Vagina (tissue), 2 donors: ENCODE measurements at regions not wholly inside any gene's neighbourhood (a gene's known extent, or its start where the extent isn't known, plus 50 kb on each side); places are given as distances from the start of the nearest gene placed in this dataset.

Source experiments
- DNase-seq, 2 donors: peaks; one replicate each; pipeline ENCODE4 v3.0.0-alpha.2; 2017; ENCODE audit errors: extremely low spot score in 2 of 2
- H3K27ac ChIP-seq: fragments of 200-600 bp; sonication (generic); one replicate; pipeline ENCODE4 v1.5.1; 2019
- H3K27me3 ChIP-seq: fragments of 200-600 bp; sonication (generic); one replicate; pipeline ENCODE4 v1.5.1; 2019
- H3K36me3 ChIP-seq, 2 donors: fragments of 200-600 bp; sonication (generic); one replicate each; pipeline ENCODE4 v1.5.1; 2017 to 2019
- H3K4me1 ChIP-seq: fragments of 200-600 bp; sonication (generic); one replicate; pipeline ENCODE4 v1.5.1; 2019
- H3K4me3 ChIP-seq, 2 donors: fragments of 200-600 bp; sonication (generic); 1 replicate in 1 of 2; 2 replicates in 1 of 2; pipeline ENCODE4 v1.5.1; 2016 to 2019
- H3K9me3 ChIP-seq: fragments of 200-600 bp; sonication (generic); one replicate; pipeline ENCODE4 v1.5.1; 2019
- POLR2A ChIP-seq, 2 donors: fragments of 450-650 bp; IDR thresholded peaks; one replicate each; pipeline ENCODE4 v1.6.1; 2017; ENCODE audit warnings: antibody characterized with exemption in 2 of 2, mild to moderate bottlenecking in 2 of 2, moderate library complexity in 2 of 2
- POLR2AphosphoS5 ChIP-seq, 2 donors: sonication (generic); formaldehyde crosslinking; IDR thresholded peaks; one replicate each; pipeline ENCODE4 v1.9.0; 2017; ENCODE audit warnings: antibody characterized with exemption in 2 of 2, mild to moderate bottlenecking in 2 of 2, low read depth in 1 of 2; ENCODE audit not compliant: insufficient read depth in 1 of 2
- intact Hi-C: fragments of 100-400 bp; cut with DNase I; formaldehyde crosslinking; loops from one replicate; pipeline ENCODE4 v1.15.1; 2023
- TF ChIP-seq, protein P1 (sequence below), 3 experiments: fragments of 450-650 bp in 2 of 3; fragments of 200-600 bp in 1 of 3; sonication (generic) in 1 of 3; IDR thresholded peaks; one replicate each; pipeline ENCODE4 v1.5.1; 2017 to 2019; ENCODE audit warnings: antibody characterized with exemption in 3 of 3, mild to moderate bottlenecking in 2 of 3, moderate library complexity in 2 of 3

DNA sequence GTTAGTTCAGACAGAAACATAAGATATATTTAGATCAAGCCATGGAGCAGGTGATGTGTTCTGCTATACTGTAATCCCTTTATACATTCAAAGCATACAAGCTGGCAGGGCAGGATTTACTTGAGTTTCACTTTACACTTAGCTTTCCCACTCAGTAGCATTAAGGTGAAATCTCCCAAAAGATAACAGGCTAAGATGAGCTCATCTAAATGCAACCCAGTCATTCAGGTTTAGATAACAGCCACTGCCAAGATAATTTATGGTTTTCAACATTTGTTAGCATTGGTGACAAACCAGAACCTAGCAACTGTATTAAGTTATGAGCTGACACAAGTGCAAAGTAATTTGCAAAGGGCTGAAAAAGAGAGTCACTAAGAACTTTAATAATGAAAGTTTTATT, 925.1 kb upstream of the ATXN7L3B start:
- Histone ChIP-seq H3K36me3 (no peaks in the 10 kb centered on the region), H3K27me3 (no peaks in the 10 kb centered on the region), H3K27ac (no peak overlapping the region), H3K9me3 (no peaks in the 10 kb centered on the region), H3K4me3 (no peak overlapping the region), H3K4me1 (no peaks in the 10 kb centered on the region)
- no peak for TF ChIP-seq POLR2A (IDR thresholded peaks at IDR 0.05)
- TF ChIP-seq, protein P1, sequence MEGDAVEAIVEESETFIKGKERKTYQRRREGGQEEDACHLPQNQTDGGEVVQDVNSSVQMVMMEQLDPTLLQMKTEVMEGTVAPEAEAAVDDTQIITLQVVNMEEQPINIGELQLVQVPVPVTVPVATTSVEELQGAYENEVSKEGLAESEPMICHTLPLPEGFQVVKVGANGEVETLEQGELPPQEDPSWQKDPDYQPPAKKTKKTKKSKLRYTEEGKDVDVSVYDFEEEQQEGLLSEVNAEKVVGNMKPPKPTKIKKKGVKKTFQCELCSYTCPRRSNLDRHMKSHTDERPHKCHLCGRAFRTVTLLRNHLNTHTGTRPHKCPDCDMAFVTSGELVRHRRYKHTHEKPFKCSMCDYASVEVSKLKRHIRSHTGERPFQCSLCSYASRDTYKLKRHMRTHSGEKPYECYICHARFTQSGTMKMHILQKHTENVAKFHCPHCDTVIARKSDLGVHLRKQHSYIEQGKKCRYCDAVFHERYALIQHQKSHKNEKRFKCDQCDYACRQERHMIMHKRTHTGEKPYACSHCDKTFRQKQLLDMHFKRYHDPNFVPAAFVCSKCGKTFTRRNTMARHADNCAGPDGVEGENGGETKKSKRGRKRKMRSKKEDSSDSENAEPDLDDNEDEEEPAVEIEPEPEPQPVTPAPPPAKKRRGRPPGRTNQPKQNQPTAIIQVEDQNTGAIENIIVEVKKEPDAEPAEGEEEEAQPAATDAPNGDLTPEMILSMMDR (IDR thresholded peaks at IDR 0.05) = no peak
- no peak for TF ChIP-seq POLR2AphosphoS5 (IDR thresholded peaks at IDR 0.05; ENCODE audit: insufficient read depth in 1 of 2, low read depth in 1 of 2)
- intact Hi-C loops = no loop called here
- DNase-seq = no peak

DNA sequence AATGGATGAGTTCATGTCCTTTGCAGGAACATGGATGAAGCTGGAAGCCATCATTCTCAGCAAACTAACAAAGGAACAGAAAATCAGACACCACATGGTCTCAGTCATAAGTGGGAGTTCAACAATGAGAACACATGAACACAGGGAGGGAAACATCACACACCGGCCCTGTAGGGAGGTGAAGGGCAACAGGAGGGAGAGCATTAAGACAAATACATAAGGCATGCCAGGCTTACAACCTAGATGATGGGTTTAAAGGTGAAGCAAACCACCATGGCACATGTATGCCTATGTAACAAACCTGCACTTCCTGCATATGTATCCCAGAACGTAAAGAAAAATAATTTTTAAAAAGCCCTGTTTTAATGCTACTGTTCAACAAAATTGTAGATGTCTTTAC, 914.2 kb upstream of the ATXN7L3B start:
- Histone ChIP-seq H3K27me3 (no peaks in the 10 kb centered on the region), H3K4me1 (no peaks in the 10 kb centered on the region), H3K27ac (no peak overlapping the region), H3K4me3 (no peak overlapping the region), H3K9me3 (no peaks in the 10 kb centered on the region), H3K36me3 (no peaks in the 10 kb centered on the region)
- no peak for DNase-seq
- intact Hi-C loops = no loop called here
- TF ChIP-seq, protein P1 (IDR thresholded peaks at IDR 0.05) = no peak
- TF ChIP-seq POLR2A (IDR thresholded peaks at IDR 0.05) = no peak
- TF ChIP-seq POLR2AphosphoS5 (IDR thresholded peaks at IDR 0.05; ENCODE audit: insufficient read depth in 1 of 2, low read depth in 1 of 2) = no peak

GRCh38 chr12:73625226-73625625, 912.4 kb upstream of the ATXN7L3B start:
- no peak for DNase-seq
- intact Hi-C loops = no loop called here
- TF ChIP-seq POLR2AphosphoS5 (IDR thresholded peaks at IDR 0.05; ENCODE audit: insufficient read depth in 1 of 2, low read depth in 1 of 2) (no peak), POLR2A (IDR thresholded peaks at IDR 0.05) (no peak)
- TF ChIP-seq, protein P1 (IDR thresholded peaks at IDR 0.05) = no peak

GRCh38 chr12:73629171-73629570, 908.5 kb upstream of the ATXN7L3B start:
- TF ChIP-seq POLR2AphosphoS5 (IDR thresholded peaks at IDR 0.05; ENCODE audit: insufficient read depth in 1 of 2, low read depth in 1 of 2) = no peak
- TF ChIP-seq POLR2A (IDR thresholded peaks at IDR 0.05) = no peak
- TF ChIP-seq, protein P1 (IDR thresholded peaks at IDR 0.05) = no peak

More at GRCh38 chr12:73625226-73625625, 912.4 kb upstream of the ATXN7L3B start:
- Histone ChIP-seq H3K9me3 (no peaks in the 10 kb centered on the region), H3K36me3 (no peaks in the 10 kb centered on the region), H3K27ac (no peak overlapping the region), H3K4me1 (no peaks in the 10 kb centered on the region), H3K4me3 (no peak overlapping the region), H3K27me3 (no peaks in the 10 kb centered on the region)

GRCh38 chr12:73629893-73630831, 907.5 kb upstream of the ATXN7L3B start:
- Histone ChIP-seq H3K4me1 (no peaks in the 10 kb centered on the region), H3K9me3 (no peaks in the 10 kb centered on the region), H3K27ac (no peak overlapping the region), H3K36me3 (no peaks in the 10 kb centered on the region), H3K4me3 (no peak overlapping the region), H3K27me3 (no peaks in the 10 kb centered on the region)
- no peak for DNase-seq
- TF ChIP-seq POLR2A (IDR thresholded peaks at IDR 0.05) (no peak), POLR2AphosphoS5 (IDR thresholded peaks at IDR 0.05; ENCODE audit: insufficient read depth in 1 of 2, low read depth in 1 of 2) (no peak)
- TF ChIP-seq, protein P1 (IDR thresholded peaks at IDR 0.05) = no peak
- intact Hi-C loops = no loop called here

More at GRCh38 chr12:73629171-73629570, 908.5 kb upstream of the ATXN7L3B start:
- Histone ChIP-seq H3K36me3 (no peaks in the 10 kb centered on the region), H3K4me3 (no peak overlapping the region), H3K4me1 (no peaks in the 10 kb centered on the region), H3K27me3 (no peaks in the 10 kb centered on the region), H3K9me3 (no peaks in the 10 kb centered on the region), H3K27ac (no peak overlapping the region)
- intact Hi-C loops = no loop called here
- DNase-seq = no peak
